H9 (cell line): ENCODE measurements at regions not wholly inside any gene's neighbourhood (a gene's known extent, or its start where the extent isn't known, plus 50 kb on each side); places are given as distances from the start of the nearest gene placed in this dataset.

Experiments used
- DNase-seq: peaks from one replicate; pipeline ENCODE4 v3.0.0-alpha.2; 2017
- H2AFZ ChIP-seq: one replicate; pipeline ENCODE4 v1.6.1; 2013; ENCODE audit warnings: mild to moderate bottlenecking, low read length, control low read depth, moderate library complexity
- H2AK5ac ChIP-seq: 2 replicates; pipeline ENCODE4 v1.6.1; 2013; ENCODE audit warnings: low read length, control low read depth, mixed read lengths; ENCODE audit not compliant: insufficient read length
- H2BK120ac ChIP-seq: one replicate; pipeline ENCODE4 v1.6.1; 2013; ENCODE audit warnings: low read depth, mild to moderate bottlenecking, low read length, control low read depth, inconsistent platforms; ENCODE audit not compliant: poor library complexity, severe bottlenecking
- H2BK12ac ChIP-seq: 2 replicates; pipeline ENCODE4 v1.6.1; 2013; ENCODE audit warnings: low read length, control low read depth, mixed read lengths, low read depth; ENCODE audit not compliant: insufficient read length
- H2BK15ac ChIP-seq: 2 replicates; pipeline ENCODE4 v1.6.1; 2013; ENCODE audit warnings: low read depth, low read length, control low read depth
- H2BK20ac ChIP-seq: one replicate; pipeline ENCODE4 v1.6.1; 2013; ENCODE audit warnings: low read depth, mild to moderate bottlenecking, low read length, control low read depth, inconsistent platforms; ENCODE audit not compliant: poor library complexity, severe bottlenecking
- H2BK5ac ChIP-seq: 2 replicates; pipeline ENCODE4 v1.6.1; 2013; ENCODE audit warnings: low read length, control low read depth, mixed read lengths; ENCODE audit not compliant: insufficient read length
- H3K14ac ChIP-seq: 2 replicates; pipeline ENCODE4 v1.6.1; 2013; ENCODE audit warnings: low read length, control low read depth; ENCODE audit not compliant: insufficient read depth
- H3K18ac ChIP-seq: 2 replicates; pipeline ENCODE4 v1.6.1; 2013; ENCODE audit warnings: low read depth, mild to moderate bottlenecking, mixed read lengths, low read length, control low read depth; ENCODE audit not compliant: insufficient read length
- H3K23ac ChIP-seq: 2 replicates; pipeline ENCODE4 v1.6.1; 2013; ENCODE audit warnings: low read length, control low read depth, mixed read lengths, low read depth; ENCODE audit not compliant: insufficient read length
- H3K23me2 ChIP-seq: 2 replicates; pipeline ENCODE4 v1.6.1; 2013; ENCODE audit warnings: low read depth, mild to moderate bottlenecking, mixed read lengths, low read length, control low read depth; ENCODE audit not compliant: insufficient read length, poor library complexity, severe bottlenecking
- H3K27ac ChIP-seq: 2 replicates; pipeline ENCODE4 v1.5.1; 2013; ENCODE audit warnings: low read length, control low read depth, mixed read lengths, low read depth; ENCODE audit not compliant: insufficient read length
- H3K27me3 ChIP-seq: 2 replicates; pipeline ENCODE4 v1.6.1; 2013; ENCODE audit warnings: low read length, control low read depth, inconsistent platforms; ENCODE audit not compliant: insufficient read depth
- H3K4ac ChIP-seq: 2 replicates; pipeline ENCODE4 v1.6.1; 2013; ENCODE audit warnings: low read depth, mild to moderate bottlenecking, control low read depth, inconsistent platforms, low read length, moderate library complexity
- H3K4me1 ChIP-seq: 2 replicates; pipeline ENCODE4 v1.6.1; 2013; ENCODE audit warnings: low read length, control low read depth, inconsistent platforms; ENCODE audit not compliant: insufficient read depth
- H3K4me2 ChIP-seq: 2 replicates; pipeline ENCODE4 v1.6.1; 2013; ENCODE audit warnings: low read length, control low read depth, mixed read lengths; ENCODE audit not compliant: insufficient read length, insufficient read depth
- H3K56ac ChIP-seq: 2 replicates; pipeline ENCODE4 v1.6.1; 2013; ENCODE audit warnings: low read depth, mild to moderate bottlenecking, mixed read lengths, low read length, control low read depth; ENCODE audit not compliant: insufficient read length
- H3K79me1 ChIP-seq: 2 replicates; pipeline ENCODE4 v1.6.1; 2013; ENCODE audit warnings: low read depth, mild to moderate bottlenecking, moderate library complexity, low read length, control low read depth, inconsistent platforms; ENCODE audit not compliant: insufficient read depth, poor library complexity, severe bottlenecking
- H3K79me2 ChIP-seq: 2 replicates; pipeline ENCODE4 v1.6.1; 2013; ENCODE audit warnings: low read length, control low read depth, inconsistent platforms; ENCODE audit not compliant: insufficient read depth
- H3K9ac ChIP-seq: 2 replicates; pipeline ENCODE4 v1.6.1; 2013; ENCODE audit warnings: low read length, control low read depth, mixed read lengths; ENCODE audit not compliant: insufficient read length; ENCODE audit errors: extremely low read depth
- H3K9me3 ChIP-seq: one replicate; pipeline ENCODE4 v1.6.1; 2013; ENCODE audit warnings: low read depth, low read length, inconsistent platforms; ENCODE audit not compliant: control insufficient read depth
- H3T11ph ChIP-seq: one replicate; pipeline ENCODE4 v1.6.1; 2013; ENCODE audit warnings: mild to moderate bottlenecking, low read length, control low read depth, inconsistent platforms
- H4K20me1 ChIP-seq: one replicate; pipeline ENCODE4 v1.6.1; 2013; ENCODE audit not compliant: control insufficient read depth, insufficient read length, insufficient read depth
- H4K5ac ChIP-seq: 2 replicates; pipeline ENCODE4 v1.6.1; 2013; ENCODE audit warnings: low read depth, mild to moderate bottlenecking, mixed read lengths, low read length, control low read depth; ENCODE audit not compliant: insufficient read length
- H4K8ac ChIP-seq: replicated peaks from 2 replicates; pipeline ENCODE4 v1.6.1; 2013; ENCODE audit warnings: low read length, control low read depth, mixed read lengths, low read depth; ENCODE audit not compliant: insufficient read length
- H4K91ac ChIP-seq: 2 replicates; pipeline ENCODE4 v1.6.1; 2013; ENCODE audit warnings: low read depth, mild to moderate bottlenecking, moderate library complexity, mixed read lengths, low read length, control low read depth; ENCODE audit not compliant: insufficient read length
- H3K27ac Mint-ChIP-seq, 3 experiments: 2 replicates in 2 of 3; 3 replicates in 1 of 3; pipeline ENCODE4 v1.8.0; 2020 to 2021; ENCODE audit warnings: mixed read lengths in 3 of 3, mild to moderate bottlenecking in 1 of 3, moderate library complexity in 1 of 3
- H3K27me3 Mint-ChIP-seq: 2 replicates; pipeline ENCODE4 v1.8.0; 2021; ENCODE audit warnings: low read depth, mild to moderate bottlenecking, moderate library complexity, mixed read lengths
- H3K36me3 Mint-ChIP-seq, 3 experiments: 2 replicates in 2 of 3; 3 replicates in 1 of 3; pipeline ENCODE4 v1.8.0; 2020 to 2021; ENCODE audit warnings: low read depth in 3 of 3, mixed read lengths in 3 of 3; ENCODE audit not compliant: insufficient read depth in 1 of 3
- H3K4me1 Mint-ChIP-seq, 2 experiments: 2 replicates each; pipeline ENCODE4 v1.8.0; 2020; ENCODE audit warnings: mixed read lengths in 2 of 2
- H3K4me3 Mint-ChIP-seq, 2 experiments: 2 replicates in 1 of 2; 3 replicates in 1 of 2; pipeline ENCODE4 v1.8.0; 2020 to 2021; ENCODE audit warnings: mild to moderate bottlenecking in 2 of 2, mixed read lengths in 2 of 2, moderate library complexity in 1 of 2
- H3K9me3 Mint-ChIP-seq, 2 experiments: 2 replicates in 1 of 2; 3 replicates in 1 of 2; pipeline ENCODE4 v1.8.0; 2020; ENCODE audit warnings: mild to moderate bottlenecking in 2 of 2, mixed read lengths in 2 of 2, moderate library complexity in 1 of 2
- WGBS: extraction: QIAGEN DNeasy Blood & Tissue Kit; methylation state at CpG from one replicate; pipeline ENCODE4 v1.1.7; 2013; ENCODE audit warnings: missing lambda C conversion rate, low lambda C conversion rate, mixed read lengths; ENCODE audit not compliant: insufficient read length; ENCODE audit errors: extremely low coverage; 5-methylcytosine and 5-hydroxymethylcytosine counted together
- TF ChIP-seq, protein P1 (sequence below): fragments of 200-600 bp; sonication (generic); conservative IDR thresholded peaks from 3 replicates; pipeline ENCODE4 v1.8.0; 2021; ENCODE audit warnings: antibody characterized with exemption, mild to moderate bottlenecking

DNA sequence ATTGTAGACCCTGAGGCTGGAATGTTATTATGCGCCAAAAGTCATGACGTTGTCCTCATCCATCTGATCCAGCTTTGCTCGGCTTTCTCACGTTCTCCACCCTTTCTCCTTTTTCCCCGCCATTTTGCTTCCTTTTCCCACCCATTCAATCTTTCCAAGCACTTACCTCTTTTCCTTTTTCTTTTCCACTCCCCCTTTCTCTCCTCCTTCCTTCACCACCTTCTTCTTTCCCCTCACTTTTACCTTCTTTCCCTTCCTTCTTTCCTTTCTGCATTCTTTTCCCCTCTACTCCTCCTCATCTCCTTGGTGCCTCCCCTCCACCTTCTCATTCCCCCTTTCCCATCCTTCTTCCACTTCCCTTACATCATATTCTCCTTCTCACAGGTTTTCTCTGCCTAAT is 304.8 kb upstream of the TSHZ2 start:
- Histone ChIP-seq H4K91ac (no peak overlapping the region), H3T11ph (no peak overlapping the region), H2BK5ac (no peak overlapping the region), H3K79me1 (no peaks in the 10 kb centered on the region), H2BK15ac (no peak overlapping the region), H2AK5ac (no peak overlapping the region), H3K9me3 (no peaks in the 10 kb centered on the region), H3K27ac (no peak overlapping the region), H3K79me2 (no peaks in the 10 kb centered on the region), H2BK12ac (no peak overlapping the region), H3K4ac (no peak overlapping the region), H4K20me1 (no peaks in the 10 kb centered on the region), H3K23ac (no peak overlapping the region), H3K23me2 (no peaks in the 10 kb centered on the region), H4K8ac (no peak overlapping the region), H3K27me3 (no peaks in the 10 kb centered on the region), H3K4me2 (no peak overlapping the region), H2AFZ (no peak overlapping the region), H3K14ac (no peak overlapping the region), H3K9ac (no peak overlapping the region), H3K4me1 (no peaks in the 10 kb centered on the region), H2BK120ac (no peak overlapping the region), H3K56ac (no peak overlapping the region), H2BK20ac (no peak overlapping the region), H4K5ac (no peak overlapping the region), H3K18ac (no peak overlapping the region)
- Mint-ChIP-seq H3K4me1 (no peaks in the 10 kb centered on the region), H3K9me3 (no peaks in the 10 kb centered on the region), H3K27me3 (peaks cover 5% of the 10 kb centered on the region; the same call in 1 of the 2 replicates), H3K4me3 (no peak overlapping the region), H3K27ac (no peak overlapping the region), H3K36me3 (no peaks in the 10 kb centered on the region)
- DNase-seq: no peak
- no CpG with 5 or more reads among the region's 5 CpGs for WGBS
- TF ChIP-seq, protein P1, sequence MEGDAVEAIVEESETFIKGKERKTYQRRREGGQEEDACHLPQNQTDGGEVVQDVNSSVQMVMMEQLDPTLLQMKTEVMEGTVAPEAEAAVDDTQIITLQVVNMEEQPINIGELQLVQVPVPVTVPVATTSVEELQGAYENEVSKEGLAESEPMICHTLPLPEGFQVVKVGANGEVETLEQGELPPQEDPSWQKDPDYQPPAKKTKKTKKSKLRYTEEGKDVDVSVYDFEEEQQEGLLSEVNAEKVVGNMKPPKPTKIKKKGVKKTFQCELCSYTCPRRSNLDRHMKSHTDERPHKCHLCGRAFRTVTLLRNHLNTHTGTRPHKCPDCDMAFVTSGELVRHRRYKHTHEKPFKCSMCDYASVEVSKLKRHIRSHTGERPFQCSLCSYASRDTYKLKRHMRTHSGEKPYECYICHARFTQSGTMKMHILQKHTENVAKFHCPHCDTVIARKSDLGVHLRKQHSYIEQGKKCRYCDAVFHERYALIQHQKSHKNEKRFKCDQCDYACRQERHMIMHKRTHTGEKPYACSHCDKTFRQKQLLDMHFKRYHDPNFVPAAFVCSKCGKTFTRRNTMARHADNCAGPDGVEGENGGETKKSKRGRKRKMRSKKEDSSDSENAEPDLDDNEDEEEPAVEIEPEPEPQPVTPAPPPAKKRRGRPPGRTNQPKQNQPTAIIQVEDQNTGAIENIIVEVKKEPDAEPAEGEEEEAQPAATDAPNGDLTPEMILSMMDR: no peak
